ENCODE measurements at regions not wholly inside any gene's neighbourhood (a gene's known extent, or its start where the extent isn't known, plus 50 kb on each side); places are given as distances from the start of the nearest gene placed in this dataset.

DNA sequence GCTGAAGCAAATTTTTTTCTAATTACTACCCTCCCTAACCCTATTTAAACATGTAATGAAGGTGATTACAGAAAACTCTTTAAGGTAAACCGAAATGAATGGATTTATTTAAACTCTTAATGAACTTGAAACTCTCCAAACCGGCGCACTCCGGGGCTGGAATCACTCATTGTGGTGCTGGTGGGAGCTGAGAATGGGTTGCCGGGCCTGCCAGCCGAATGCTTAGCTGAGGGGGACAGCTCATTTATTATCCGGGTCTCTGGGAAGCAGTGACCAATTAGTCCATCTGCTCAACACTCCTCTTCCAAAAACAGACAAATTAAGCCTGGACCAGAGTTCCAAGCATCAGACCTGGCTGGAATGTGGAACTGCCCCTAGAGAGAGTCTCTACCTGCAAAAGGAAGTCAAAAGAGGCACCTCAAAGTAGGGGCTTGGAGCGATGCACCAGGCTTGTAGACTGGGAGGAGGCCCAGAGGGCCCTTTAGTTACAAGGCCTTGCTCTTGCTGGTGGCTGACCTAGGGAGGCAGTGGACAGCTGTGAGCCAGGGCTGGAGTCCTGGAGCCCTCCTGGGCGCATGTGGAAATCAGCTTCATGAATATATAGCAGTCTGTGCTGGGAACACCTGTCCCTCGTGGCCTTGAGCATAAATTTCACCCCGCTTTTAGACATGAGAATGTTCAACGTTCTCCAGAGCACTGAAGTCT is 320.7 kb downstream of the AJAP1 start:
- no peak for DNase-seq

DNA sequence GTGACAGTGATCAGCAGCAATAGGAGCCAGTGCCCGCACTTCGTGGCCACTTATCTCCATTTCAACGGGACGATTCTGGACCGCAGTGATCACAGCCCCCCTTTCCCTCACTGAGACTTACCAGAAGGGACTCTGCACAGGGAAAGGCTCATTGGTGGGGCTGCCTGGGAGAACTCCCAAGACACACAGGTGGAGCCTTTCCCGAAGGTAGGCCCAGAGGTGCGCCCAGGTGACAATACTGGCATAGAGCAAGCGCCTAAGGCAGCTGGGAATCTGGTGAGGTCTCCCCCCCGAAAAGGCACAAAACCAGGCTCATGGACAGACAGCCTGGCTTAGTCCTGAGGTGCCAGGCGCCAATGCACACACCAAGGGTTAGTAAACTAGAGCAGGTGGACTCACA is 318.9 kb downstream of the AJAP1 start:
- no peak for DNase-seq

DNA sequence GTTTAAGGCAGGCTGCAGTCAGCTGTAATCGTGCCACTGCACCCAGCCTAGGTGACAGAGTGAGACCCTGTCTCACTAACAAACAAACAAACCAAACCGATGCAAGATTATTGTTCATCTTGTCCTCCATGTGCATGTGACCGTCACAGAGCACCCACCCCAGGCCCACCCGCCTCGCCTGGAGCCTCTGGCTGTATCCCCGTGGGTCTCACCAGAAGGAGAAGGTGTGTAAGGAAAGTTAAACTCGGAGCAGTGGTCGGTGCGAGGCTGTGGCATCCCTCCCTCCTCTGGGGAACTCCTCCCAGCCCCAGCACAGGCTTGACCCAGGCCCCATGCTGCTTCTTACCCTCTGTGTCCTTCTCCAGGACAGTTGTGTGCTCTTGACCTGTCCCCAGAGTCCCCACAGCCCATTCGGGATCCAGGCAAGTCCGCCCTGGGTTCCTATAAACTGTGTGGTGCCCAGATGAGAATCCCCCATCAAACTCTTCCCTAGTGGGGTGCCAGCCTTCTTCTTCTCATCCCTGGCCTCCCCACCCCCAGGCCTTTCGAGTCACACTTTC is 318.4 kb downstream of the AJAP1 start:
- no peak for DNase-seq

DNA sequence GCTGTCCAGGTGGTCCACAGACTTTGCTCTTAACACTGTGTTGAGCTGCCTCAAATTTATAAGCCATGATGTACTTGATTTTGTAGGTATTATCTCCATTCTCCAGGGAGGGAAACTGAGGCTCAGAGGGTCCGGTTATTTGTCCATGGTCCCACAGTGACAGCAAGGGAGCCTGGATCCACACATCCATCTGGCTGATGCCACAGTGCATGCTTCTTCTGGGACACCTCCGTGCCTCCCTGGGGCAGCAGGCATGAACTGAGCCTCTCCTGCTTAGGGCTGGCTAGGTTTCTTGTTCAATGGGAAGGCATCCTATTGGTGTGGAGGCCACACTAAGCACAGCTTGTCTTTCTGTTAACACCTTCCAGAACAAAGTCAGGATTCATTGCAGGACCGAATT is 317.3 kb downstream of the AJAP1 start:
- DNase-seq = no peak

DNA sequence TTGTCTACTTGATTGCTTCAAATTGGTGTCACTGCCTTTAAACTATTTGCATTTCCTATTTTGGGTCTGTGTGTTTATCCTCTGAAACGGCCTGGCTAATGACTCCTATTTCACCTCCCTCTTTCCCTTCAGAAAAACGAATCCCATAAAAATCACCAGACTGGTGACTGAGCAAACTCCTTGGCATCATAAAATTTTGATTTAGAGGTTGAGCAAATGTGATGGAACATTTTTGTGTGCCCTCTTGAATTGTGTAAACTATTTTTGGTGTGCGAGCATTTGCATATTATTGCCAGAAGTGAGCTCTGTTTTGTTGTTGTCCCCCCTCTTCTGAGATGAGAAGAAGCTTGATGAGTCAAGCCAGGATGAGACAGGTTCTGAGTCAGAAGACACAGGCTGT is 316.1 kb downstream of the AJAP1 start:
- no peak for DNase-seq

DNA sequence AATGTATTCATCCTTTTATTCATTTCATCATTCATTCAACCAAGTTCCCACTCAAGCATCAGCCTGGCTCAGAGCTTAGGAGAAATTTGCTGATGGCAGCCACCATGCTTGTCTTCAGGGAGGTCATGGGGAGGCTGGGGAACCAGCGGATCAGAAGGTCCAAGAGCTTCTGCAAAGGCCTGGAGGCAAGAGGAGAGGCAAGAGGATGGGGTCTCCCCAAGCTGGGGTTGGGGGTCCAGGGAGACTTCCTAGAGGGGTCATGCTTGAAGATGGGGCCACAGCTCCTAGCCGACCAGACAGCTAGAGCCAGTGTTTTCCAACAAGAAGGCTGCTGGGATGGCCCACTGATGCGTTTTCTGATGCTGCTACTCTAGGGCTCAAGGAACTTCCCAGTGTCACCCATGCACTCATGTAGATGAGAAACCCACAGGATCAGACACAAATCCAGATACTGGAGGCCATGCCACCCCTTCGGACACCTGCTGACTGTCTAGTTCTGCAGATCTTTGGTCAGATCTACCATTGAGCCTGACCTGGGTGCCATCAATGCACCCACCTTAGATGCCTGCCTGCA is 315.2 kb downstream of the AJAP1 start:
- DNase-seq = no peak

DNA sequence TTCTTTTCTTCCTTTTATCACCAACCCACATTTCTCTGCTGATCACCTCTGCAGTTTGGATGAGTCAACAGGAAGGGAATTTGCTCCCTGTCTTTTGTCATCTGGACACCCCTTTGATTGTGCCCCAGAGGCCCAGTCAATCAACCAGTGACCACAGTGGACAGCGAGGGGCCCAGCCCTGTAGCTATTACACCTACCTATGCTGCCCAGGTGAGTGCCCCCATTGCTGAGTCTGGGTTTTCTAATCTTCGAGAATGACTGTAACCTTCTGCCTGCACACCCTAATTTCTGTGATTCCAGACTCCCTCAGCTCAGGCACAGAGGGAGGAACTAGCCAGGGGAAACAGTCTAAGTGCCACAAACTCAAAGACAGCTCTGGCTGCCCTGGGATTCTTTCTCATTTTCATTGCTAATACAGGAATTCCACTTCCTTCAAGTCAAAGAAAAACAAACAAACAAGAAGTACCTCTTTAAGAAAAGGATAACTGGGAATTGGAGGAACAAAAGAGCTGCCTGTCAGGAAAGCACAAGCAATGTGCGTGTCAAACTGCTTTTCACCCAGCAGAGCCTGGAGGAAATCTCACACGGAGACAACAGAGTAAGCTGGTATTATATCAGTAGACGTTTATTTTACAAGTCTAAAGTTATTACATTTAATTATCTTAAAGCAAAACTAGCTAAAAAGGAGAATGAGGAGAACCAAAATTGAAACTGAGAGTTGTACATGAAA is 311.1 kb downstream of the AJAP1 start:
- DNase-seq = no peak

DNA sequence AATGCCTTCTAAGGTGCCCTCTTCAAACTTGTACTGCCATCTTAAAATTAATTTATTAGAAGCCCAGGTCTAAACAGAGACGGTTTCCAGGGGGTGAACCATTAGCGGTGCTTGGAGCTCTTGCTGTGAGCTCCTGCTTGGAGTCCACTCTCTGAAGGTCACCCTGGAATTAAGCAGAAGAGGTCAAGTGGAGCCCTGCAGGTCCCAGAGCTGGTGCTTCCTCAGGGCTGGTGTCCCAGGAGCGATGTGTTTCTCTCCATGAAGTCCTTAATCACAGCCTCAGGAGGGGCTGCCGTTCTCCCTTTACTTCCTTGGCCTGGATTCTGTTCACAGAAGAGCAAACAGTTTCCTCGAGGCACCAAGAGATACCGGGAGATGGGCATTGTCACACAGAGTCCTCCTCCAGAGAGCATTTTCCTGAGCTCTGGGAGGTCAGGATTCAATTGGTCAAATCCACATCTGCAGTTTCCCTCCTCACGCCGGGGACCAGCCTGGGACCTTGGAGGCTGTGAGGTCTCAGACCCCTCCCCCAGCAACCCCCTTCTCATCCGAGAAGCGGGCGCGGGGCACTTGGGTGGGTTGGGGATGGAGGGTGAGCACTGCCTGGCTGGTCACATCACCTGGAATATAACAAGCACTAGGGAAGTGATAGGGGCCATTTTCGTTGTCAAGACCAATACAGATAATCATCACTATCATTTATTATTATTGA is 310.4 kb downstream of the AJAP1 start:
- DNase-seq = no peak

DNA sequence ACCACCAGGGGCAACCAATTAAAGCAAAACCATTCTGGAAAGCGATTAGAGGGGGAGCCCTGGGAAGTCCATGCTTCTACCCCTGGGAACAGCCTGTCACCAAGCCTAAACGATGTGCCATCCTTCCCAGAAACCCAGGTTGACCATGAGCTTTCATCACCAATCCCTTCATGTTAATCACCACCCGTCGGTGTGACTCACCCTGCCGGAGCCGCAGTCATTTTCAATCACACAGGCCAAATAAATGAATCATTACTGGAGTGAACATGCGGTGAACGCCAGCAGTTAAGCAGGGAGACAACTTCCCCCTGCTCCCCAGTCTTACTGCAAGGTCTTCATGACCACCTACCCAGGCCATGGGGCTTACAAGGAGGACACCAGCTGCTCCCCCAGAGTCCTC is 308.8 kb downstream of the AJAP1 start:
- peak; percentile 38 for DNase-seq

DNA sequence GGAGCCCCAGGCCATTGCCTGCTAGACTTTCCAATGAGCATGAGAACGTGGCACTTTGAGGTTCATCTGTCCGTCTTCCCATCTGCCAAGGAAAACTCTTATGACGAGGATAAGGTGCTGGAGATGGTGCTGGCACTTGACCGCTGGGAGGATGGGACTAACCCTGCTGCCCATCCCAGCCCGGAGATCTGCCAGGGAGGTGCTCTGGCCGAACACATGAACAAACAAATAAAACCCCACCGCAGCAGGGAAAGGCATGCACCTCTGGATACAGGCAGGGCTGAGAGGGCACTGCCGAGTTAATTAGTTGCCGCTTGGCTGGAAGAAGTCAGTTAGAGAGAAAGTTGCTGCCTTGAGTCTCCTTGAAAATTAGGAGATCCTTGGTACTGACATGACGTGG is 308.4 kb downstream of the AJAP1 start:
- no peak for DNase-seq

DNA sequence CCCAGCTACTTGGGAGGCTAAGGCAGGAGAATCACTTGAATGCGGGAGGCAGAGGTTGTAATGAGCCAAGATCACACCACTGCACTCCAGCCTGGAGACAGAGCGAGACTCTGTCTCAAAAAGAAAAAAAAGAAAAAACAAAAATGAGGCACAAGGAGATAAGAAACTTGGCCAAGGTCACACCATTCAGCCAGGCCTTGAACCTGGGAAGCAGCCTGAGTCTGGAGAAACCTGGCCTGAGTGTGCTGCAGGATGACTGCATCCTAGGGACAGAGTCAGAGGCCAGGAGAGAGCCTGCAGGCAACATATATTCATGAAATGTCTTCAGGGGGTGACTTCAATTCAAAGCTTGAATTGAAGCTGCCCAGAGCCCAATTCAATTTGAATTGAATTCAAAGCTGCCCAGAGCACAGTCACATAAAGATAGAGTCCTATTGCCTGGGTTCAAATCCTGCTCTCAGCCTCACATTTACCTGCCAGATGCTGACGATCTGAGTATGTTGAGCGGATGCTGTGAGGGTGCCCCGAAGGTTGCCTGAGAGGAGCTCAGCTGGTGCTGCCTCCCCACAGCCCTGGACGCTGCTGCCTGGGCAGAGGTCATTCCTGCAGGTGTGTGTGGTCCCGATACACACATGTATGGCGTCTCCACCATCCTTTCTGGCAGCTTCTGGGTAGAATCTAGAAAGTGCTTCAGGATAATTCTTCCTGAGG is 307.7 kb downstream of the AJAP1 start:
- DNase-seq = no peak

DNA sequence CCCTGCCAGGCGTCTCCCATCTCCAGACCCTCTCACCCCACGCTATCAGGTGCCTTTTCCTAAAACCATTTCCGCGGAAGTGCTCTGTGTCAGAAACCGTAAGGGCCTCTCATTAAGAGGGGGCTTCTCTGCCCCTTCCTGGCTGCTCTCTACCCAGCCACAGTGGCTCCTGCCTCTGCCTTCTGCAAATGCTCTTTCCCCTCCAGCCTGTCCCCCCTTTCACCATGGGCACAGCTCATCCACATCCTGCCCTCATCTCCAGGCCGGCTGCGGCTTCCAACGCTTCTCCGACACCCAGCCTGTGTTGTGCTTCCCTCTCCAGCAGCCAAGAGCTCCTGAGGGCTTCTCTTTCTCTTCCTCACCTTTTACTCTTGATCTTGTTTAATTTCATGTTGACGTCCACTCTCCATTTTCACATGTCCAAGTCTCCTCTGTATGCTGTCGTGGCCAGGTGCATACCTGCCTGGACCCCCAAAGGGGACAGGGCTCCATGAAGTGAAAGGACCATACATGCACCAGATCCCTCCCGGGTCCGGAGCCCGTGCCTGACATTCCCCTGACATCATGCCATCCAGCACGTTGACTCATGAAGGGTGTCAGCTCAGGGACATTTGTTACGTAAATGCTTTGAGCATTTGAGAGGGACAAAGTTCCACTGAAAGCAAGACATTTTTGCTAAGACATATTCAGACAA is 306.5 kb downstream of the AJAP1 start:
- DNase-seq = no peak

DNA sequence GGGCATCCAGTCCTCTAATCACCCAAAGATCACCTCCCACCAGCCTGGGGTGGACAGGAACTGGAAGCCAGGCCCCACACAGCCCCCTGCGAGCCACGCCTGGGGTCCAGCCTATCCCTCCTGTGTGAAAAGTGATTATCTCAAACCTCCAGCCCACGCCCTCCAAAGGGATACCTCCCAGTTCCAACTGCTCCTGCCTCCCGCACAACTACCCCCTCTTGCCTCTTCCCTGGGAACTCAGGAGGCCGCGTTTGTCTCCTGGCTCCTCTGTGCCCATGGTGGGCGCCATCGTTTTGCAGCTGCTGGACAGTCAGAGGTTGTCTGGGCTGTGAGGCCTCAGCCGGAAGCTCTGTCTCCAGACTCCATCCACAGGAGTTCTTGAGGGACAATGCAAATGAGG is 305.9 kb downstream of the AJAP1 start:
- no peak for DNase-seq

DNA sequence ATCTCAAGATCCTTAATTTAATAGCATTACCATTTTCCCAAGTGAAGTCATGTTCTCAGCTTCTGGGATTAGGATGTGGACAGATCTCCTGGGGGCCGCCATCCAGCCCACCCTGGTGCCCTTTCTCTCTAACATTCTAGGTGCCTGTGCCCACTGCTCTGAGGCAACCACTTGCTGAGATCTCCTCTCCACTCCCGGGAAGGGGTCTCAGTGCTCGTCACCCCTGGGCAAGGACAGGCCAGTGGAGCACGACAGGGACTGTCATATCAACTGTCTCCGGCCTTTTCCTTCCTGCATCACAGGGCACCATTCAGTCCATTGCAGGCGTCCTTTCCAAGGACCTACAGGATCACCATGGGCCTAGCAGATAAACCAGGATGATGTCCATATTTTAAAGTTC is 304.8 kb downstream of the AJAP1 start:
- DNase-seq = no peak

DNA sequence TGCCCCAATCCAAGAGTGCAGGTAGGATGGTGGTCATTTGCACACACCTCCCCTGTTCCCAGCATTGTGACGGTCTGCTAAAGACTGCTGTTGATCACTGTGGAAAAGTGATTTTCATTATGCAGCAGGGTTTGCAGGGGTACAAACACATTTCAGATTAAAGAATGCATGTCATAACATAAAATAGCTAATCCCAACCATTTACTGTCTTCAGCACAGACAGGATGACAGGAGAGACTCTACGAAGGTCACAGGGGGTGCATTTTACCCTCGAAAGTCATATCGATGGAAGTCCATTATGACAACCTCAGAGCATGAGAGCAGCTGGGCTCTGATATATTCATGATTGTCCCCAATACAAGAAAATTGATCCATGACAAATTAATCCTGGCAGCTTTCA is 302.6 kb downstream of the AJAP1 start:
- DNase-seq = no peak

DNA sequence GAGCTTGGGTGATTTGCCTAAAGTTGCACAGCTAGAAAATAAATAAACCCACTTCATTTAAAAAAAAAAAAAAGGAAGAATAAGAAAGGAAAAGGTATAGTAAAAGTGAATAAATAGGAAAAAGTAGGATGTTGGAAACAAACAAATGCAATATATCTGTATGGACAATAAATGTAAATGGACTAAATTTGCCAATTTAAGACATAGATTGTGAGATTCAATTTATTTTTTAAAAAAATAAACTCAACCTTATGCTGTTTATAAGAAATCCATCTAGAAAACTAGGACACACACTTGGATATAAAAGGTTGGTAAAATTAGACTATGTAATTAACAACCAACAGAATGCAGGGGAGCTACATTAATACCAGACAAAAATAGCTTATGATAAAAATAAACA is 300.0 kb downstream of the AJAP1 start:
- DNase-seq = no peak

DNA sequence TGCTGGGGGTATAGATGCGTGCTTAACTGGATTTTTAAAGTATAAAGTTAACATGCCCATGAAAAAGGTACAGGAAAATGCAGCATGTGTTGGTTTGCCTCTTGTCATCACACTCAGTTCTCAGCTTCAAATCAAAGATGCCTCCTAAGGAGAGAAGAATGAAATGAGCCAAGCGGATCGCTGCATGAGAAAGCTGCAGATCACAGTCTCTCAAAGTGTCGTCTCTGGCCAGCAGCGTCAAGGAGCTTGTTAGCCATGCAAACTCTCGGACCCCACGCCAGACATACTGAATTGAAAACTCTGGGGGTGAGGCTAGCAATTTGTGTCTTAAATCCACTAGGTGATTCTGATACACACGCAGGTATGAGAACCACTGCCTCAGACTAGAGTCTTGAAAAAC is 297.2 kb downstream of the AJAP1 start:
- no peak for DNase-seq

DNA sequence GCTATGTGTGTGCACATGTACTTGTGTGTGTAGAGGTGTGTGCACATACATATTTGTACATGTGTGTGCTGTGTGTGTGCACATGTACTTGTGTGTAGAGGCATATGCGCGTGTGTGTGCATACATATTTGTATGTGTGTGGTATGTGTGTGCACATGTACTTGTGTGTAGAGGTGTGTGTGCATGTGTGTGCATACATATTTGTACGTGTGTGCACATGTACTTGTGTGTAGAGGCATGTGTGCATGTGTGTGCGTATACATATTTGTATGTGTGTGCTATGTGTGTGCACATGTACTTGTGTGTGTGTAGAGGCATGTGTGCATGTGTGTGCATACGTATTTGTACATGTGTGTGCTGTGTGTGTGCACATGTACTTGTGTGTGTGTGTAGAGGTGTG is 291.9 kb downstream of the AJAP1 start:
- no peak for DNase-seq

DNA sequence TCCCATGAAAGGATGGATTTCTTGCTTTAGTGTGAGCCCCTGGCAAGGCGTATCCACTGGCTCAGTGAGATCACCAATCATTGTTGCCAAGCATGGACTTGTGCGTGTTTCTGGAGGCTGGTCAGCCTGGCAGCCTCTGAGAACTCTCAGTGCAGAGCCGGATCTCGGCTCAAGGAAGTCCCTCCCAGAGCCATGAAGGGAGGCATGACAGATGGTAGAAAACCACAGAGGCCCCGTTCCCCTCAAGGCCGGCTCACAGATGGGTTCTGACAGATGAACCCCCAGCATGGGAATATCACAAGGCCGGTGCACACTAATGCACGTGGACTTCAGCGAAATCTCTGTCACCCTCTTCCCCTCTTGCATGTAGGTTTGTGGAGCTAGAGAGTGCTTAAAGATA is 290.5 kb downstream of the AJAP1 start:
- DNase-seq = no peak

DNA sequence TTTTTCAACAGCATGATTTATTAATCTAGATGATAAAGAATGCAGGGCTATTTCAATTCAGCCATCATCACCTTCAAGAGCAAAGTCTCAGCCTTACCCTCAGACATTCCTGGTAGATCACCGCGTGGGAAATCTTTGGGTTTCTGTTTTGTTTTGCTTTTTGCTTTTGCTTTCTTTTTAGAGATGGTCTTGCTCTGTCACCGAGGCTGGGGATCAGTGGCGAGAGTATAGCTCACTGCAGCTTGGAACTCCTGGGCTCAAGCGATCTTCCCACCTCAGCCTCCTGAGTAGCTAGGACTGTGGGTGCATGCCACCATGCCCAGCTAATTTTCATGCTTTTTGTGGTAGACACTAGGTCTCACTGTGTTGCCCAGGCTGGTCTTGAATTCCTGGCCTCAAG is 289.7 kb downstream of the AJAP1 start:
- no peak for DNase-seq

DNA sequence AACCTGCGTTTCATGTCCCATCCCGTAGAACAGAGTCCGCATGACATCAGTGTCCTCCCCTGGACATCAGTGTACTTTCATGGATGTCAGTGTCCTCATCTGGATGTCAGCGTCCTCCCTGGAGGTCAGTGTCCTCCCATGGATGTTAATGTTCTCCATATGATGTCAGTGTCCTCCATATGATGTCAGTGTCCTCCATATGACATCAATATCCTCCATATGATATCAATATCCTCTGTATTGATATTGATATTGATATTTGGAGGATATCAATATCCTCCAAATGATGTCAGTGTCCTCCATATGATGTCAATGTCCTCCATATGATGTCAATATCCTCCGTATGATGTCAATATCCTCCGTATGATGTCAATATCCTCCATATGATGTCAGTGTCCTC is 284.9 kb downstream of the AJAP1 start:
- DNase-seq = no peak
